ENCODE measurements at regions not wholly inside any gene's neighbourhood (a gene's known extent, or its start where the extent isn't known, plus 50 kb on each side); places are given as distances from the start of the nearest gene placed in this dataset.

GRCh38 chr3:67947808-67948508, 293.5 kb upstream of the SUCLG2 start:
- peaks cover 34% of the 10 kb centered on the region for H3K9me3 Mint-ChIP-seq (ENCODE audit: low read depth)
- peaks cover 7% of the 10 kb centered on the region for H3K4me1 Mint-ChIP-seq (ENCODE audit: low read depth)
- peak; percentile 34 for DNase-seq (ENCODE audit: low spot score, unreplicated experiment)
- H3K27me3 Mint-ChIP-seq = no peaks in the 10 kb centered on the region
- TF ChIP-seq CTCF (IDR thresholded peaks at IDR 0.05; ENCODE audit: unreplicated experiment) = peak; percentile 15
- H3K36me3 Mint-ChIP-seq (ENCODE audit: insufficient read depth) = peaks cover 3% of the 10 kb centered on the region
- peak overlapping the region; percentile 58 for H3K4me3 Mint-ChIP-seq (ENCODE audit: low read depth)
- H3K27ac Mint-ChIP-seq = peak overlapping the region; percentile 96

GRCh38 chr3:67946436-67946835, 292.0 kb upstream of the SUCLG2 start:
- Mint-ChIP-seq H3K27ac (no peak overlapping the region), H3K4me1 (ENCODE audit: low read depth) (peaks cover 7% of the 10 kb centered on the region), H3K9me3 (ENCODE audit: low read depth) (peaks cover 26% of the 10 kb centered on the region), H3K36me3 (ENCODE audit: insufficient read depth) (peaks cover 3% of the 10 kb centered on the region), H3K27me3 (no peaks in the 10 kb centered on the region), H3K4me3 (ENCODE audit: low read depth) (no peak overlapping the region)
- DNase-seq (ENCODE audit: low spot score, unreplicated experiment) = no peak
- no peak for TF ChIP-seq CTCF (IDR thresholded peaks at IDR 0.05; ENCODE audit: unreplicated experiment)

GRCh38 chr3:67943546-67943945, 289.1 kb upstream of the SUCLG2 start:
- no peak overlapping the region for H3K27ac Mint-ChIP-seq
- no peak for TF ChIP-seq CTCF (IDR thresholded peaks at IDR 0.05; ENCODE audit: unreplicated experiment)
- DNase-seq (ENCODE audit: low spot score, unreplicated experiment) = no peak

GRCh38 chr3:67941433-67942030, 287.1 kb upstream of the SUCLG2 start:
- TF ChIP-seq CTCF (IDR thresholded peaks at IDR 0.05; ENCODE audit: unreplicated experiment) = no peak
- DNase-seq (ENCODE audit: low spot score, unreplicated experiment) = no peak
- no peak overlapping the region for H3K4me3 Mint-ChIP-seq (ENCODE audit: low read depth)
- H3K4me1 Mint-ChIP-seq (ENCODE audit: low read depth) = peaks cover 1% of the 10 kb centered on the region
- no peaks in the 10 kb centered on the region for H3K36me3 Mint-ChIP-seq (ENCODE audit: insufficient read depth)
- peaks cover 5% of the 10 kb centered on the region for H3K9me3 Mint-ChIP-seq (ENCODE audit: low read depth)
- no peak overlapping the region for H3K27ac Mint-ChIP-seq
- H3K27me3 Mint-ChIP-seq = no peaks in the 10 kb centered on the region

More at GRCh38 chr3:67943546-67943945, 289.1 kb upstream of the SUCLG2 start:
- Mint-ChIP-seq H3K4me1 (ENCODE audit: low read depth) (peaks cover 7% of the 10 kb centered on the region), H3K4me3 (ENCODE audit: low read depth) (no peak overlapping the region), H3K36me3 (ENCODE audit: insufficient read depth) (no peaks in the 10 kb centered on the region), H3K27me3 (no peaks in the 10 kb centered on the region), H3K9me3 (ENCODE audit: low read depth) (peaks cover 5% of the 10 kb centered on the region)

- DNase-seq (ENCODE audit: low spot score, unreplicated experiment) = no peak
- Mint-ChIP-seq H3K27me3 (no peaks in the 10 kb centered on the region), H3K9me3 (ENCODE audit: low read depth) (peaks cover 6% of the 10 kb centered on the region), H3K27ac (no peak overlapping the region), H3K4me1 (ENCODE audit: low read depth) (peaks cover 1% of the 10 kb centered on the region), H3K36me3 (ENCODE audit: insufficient read depth) (no peaks in the 10 kb centered on the region), H3K4me3 (ENCODE audit: low read depth) (no peak overlapping the region)
- no peak for TF ChIP-seq CTCF (IDR thresholded peaks at IDR 0.05; ENCODE audit: unreplicated experiment)
These were observed 286.0 kb upstream of the SUCLG2 start for GRCh38 chr3:67940210-67940952.
